SK-N-SH treated with all-trans-retinoic acid at 6 μM for 48 hours (cell line): ENCODE measurements at regions not wholly inside any gene's neighbourhood (a gene's known extent, or its start where the extent isn't known, plus 50 kb on each side); places are given as distances from the start of the nearest gene placed in this dataset.

Experiments
- ATAC-seq: fragments of 200-7000 bp; cut with Tn5 transposase; 3 replicates; pipeline ENCODE4 v1.9.1; 2020; ENCODE audit warnings: mild to moderate bottlenecking, moderate library complexity
- ARNTL ChIP-seq: fragments of 450-650 bp; formaldehyde crosslinking; IDR thresholded peaks from 2 replicates; pipeline ENCODE4 v1.5.0; 2020; ENCODE audit warnings: low read depth, mild to moderate bottlenecking, moderate library complexity, borderline replicate concordance
- CREB5 ChIP-seq: fragments of 250-450 bp; sonication (Bioruptor Pico); IDR thresholded peaks from 2 replicates; pipeline ENCODE4 v1.5.1; 2020; ENCODE audit warnings: low read depth, mild to moderate bottlenecking, moderate library complexity
- CSDC2 ChIP-seq: fragments of 250-450 bp; sonication (Bioruptor Pico); IDR thresholded peaks from 2 replicates; pipeline ENCODE4 v1.5.0; 2020; ENCODE audit warnings: mild to moderate bottlenecking, moderate library complexity
- CSRNP3 ChIP-seq: fragments of 250-450 bp; sonication (Bioruptor Pico); IDR thresholded peaks from 2 replicates; pipeline ENCODE4 v1.5.1; 2021; ENCODE audit warnings: mild to moderate bottlenecking, moderate library complexity
- ESRRG ChIP-seq: fragments of 250-450 bp; sonication (Bioruptor Pico); IDR thresholded peaks from 2 replicates; pipeline ENCODE4 v1.6.1; 2021; ENCODE audit warnings: mild to moderate bottlenecking
- GLIS3 ChIP-seq: fragments of 250-450 bp; sonication (Bioruptor Pico); IDR thresholded peaks from 2 replicates; pipeline ENCODE4 v1.5.0; 2020; ENCODE audit warnings: mild to moderate bottlenecking, moderate library complexity
- ISL1 ChIP-seq: fragments of 250-450 bp; sonication (Bioruptor Pico); IDR thresholded peaks from 2 replicates; pipeline ENCODE4 v2.1.2; 2022; ENCODE audit warnings: mild to moderate bottlenecking, moderate library complexity
- PATZ1 ChIP-seq: fragments of 250-450 bp; sonication (Bioruptor Pico); IDR thresholded peaks from 2 replicates; pipeline ENCODE4 v1.8.0; 2020; ENCODE audit warnings: mild to moderate bottlenecking, moderate library complexity, borderline replicate concordance
- POU6F1 ChIP-seq: fragments of 250-450 bp; sonication (Bioruptor Pico); IDR thresholded peaks from 2 replicates; pipeline ENCODE4 v1.8.0; 2021; ENCODE audit warnings: low read depth, mild to moderate bottlenecking, moderate library complexity, borderline replicate concordance
- PPARA ChIP-seq: fragments of 250-450 bp; sonication (Bioruptor Pico); IDR thresholded peaks from 2 replicates; pipeline ENCODE4 v1.5.0; 2020; ENCODE audit warnings: mild to moderate bottlenecking, borderline replicate concordance
- RARB ChIP-seq: fragments of 250-450 bp; sonication (Bioruptor Pico); IDR thresholded peaks from 2 replicates; pipeline ENCODE4 v1.8.0; 2021; ENCODE audit warnings: mild to moderate bottlenecking, moderate library complexity
- SNAI2 ChIP-seq: fragments of 250-450 bp; sonication (Bioruptor Pico); IDR thresholded peaks from 2 replicates; pipeline ENCODE4 v1.5.0; 2020; ENCODE audit warnings: mild to moderate bottlenecking, moderate library complexity
- TCF4 ChIP-seq: fragments of 250-450 bp; sonication (Bioruptor Pico); IDR thresholded peaks from 2 replicates; pipeline ENCODE4 v1.8.0; 2021; ENCODE audit warnings: mild to moderate bottlenecking, moderate library complexity, borderline replicate concordance
- ZC3H10 ChIP-seq: fragments of 250-450 bp; sonication (Bioruptor Pico); IDR thresholded peaks from 2 replicates; pipeline ENCODE4 v1.5.1; 2021; ENCODE audit warnings: mild to moderate bottlenecking, moderate library complexity
- ZFP3 ChIP-seq: fragments of 250-450 bp; sonication (Bioruptor Pico); IDR thresholded peaks from 2 replicates; pipeline ENCODE4 v1.5.0; 2020; ENCODE audit warnings: mild to moderate bottlenecking, moderate library complexity
- ZFP30 ChIP-seq: fragments of 450-650 bp; formaldehyde crosslinking; IDR thresholded peaks from 2 replicates; pipeline ENCODE4 v1.5.0; 2022; ENCODE audit warnings: mild to moderate bottlenecking, moderate library complexity
- ZNF565 ChIP-seq: fragments of 450-650 bp; formaldehyde crosslinking; conservative IDR thresholded peaks from 2 replicates; pipeline ENCODE4 v1.5.0; 2020; ENCODE audit warnings: low read depth, mild to moderate bottlenecking, moderate library complexity
- ZNF70 ChIP-seq: fragments of 450-650 bp; formaldehyde crosslinking; IDR thresholded peaks from 2 replicates; pipeline ENCODE4 v1.5.0; 2020; ENCODE audit warnings: mild to moderate bottlenecking, moderate library complexity
- ZNF8 ChIP-seq: fragments of 450-650 bp; formaldehyde crosslinking; IDR thresholded peaks from 2 replicates; pipeline ENCODE4 v1.5.0; 2020; ENCODE audit warnings: mild to moderate bottlenecking, moderate library complexity

GRCh38 chr10:6885284-6885683 lies 305.2 kb upstream of the PRKCQ start:
- TF ChIP-seq ZC3H10 (CRISPR knock-in tag) (no peak), CREB5 (CRISPR knock-in tag) (no peak), ZNF565 (CRISPR knock-in tag) (no peak), GLIS3 (no peak), ZFP3 (CRISPR knock-in tag) (no peak), SNAI2 (CRISPR knock-in tag) (no peak), ISL1 (CRISPR knock-in tag) (no peak), PATZ1 (CRISPR knock-in tag) (no peak)
- TF ChIP-seq, all 23 proteins: peak for 0
- no peak for ATAC-seq

- no peak for ATAC-seq
- TF ChIP-seq ZFP30 (CRISPR knock-in tag) (no peak), CREB5 (CRISPR knock-in tag) (no peak), ZNF8 (CRISPR knock-in tag) (no peak), CSDC2 (CRISPR knock-in tag) (no peak), PPARA (CRISPR knock-in tag) (no peak), CSRNP3 (no peak), ZNF70 (CRISPR knock-in tag) (no peak), POU6F1 (CRISPR knock-in tag) (no peak), ARNTL (no peak), ZFP3 (CRISPR knock-in tag) (no peak), ESRRG (no peak), PATZ1 (CRISPR knock-in tag) (no peak)
Measured at GRCh38 chr10:6881987-6882386, 301.9 kb upstream of the PRKCQ start.

GRCh38 chr10:6877722-6878392 lies 297.8 kb upstream of the PRKCQ start:
- no peak for ATAC-seq
- TF ChIP-seq ISL1 (CRISPR knock-in tag): no peak
- no peak for TF ChIP-seq ZNF8 (CRISPR knock-in tag)
- no peak for TF ChIP-seq RARB (CRISPR knock-in tag)
- no peak for TF ChIP-seq ZFP30 (CRISPR knock-in tag)
- no peak for TF ChIP-seq ZNF565 (CRISPR knock-in tag)
- TF ChIP-seq ZFP3 (CRISPR knock-in tag): no peak
- TF ChIP-seq TCF4 (CRISPR knock-in tag): no peak
